WTC11 (cell line): ENCODE measurements at regions not wholly inside any gene's neighbourhood (a gene's known extent, or its start where the extent isn't known, plus 50 kb on each side); places are given as distances from the start of the nearest gene placed in this dataset.
A peak's percentile ranks its signal among the peaks of the same experiment; 100 is the strongest.

Experiments
- ATAC-seq: fragments of 200-7000 bp; cut with Tn5 transposase; 2 replicates; pipeline ENCODE4 v1.10.0; 2021; ENCODE audit warnings: mild to moderate bottlenecking, moderate library complexity
- CTCF ChIA-PET: fragments of 300-600 bp; sonication (Branson Sonifier 250); formaldehyde crosslinking; loops from one replicate; lab custom pipeline; 2021; ENCODE audit warnings: antibody characterized with exemption; lab: Charles Lee
- POLR2A ChIA-PET: fragments of 350-600 bp; sonication (Branson Sonifier 250); formaldehyde crosslinking; loops from one replicate; lab custom pipeline; 2021; ENCODE audit warnings: antibody characterized with exemption; lab: Charles Lee
- DNase-seq: peaks from one replicate; pipeline ENCODE4 v3.0.0; 2021; ENCODE audit warnings: low spot score
- H3K27ac Mint-ChIP-seq: 2 replicates; pipeline ENCODE4 v1.8.0; 2021; ENCODE audit warnings: mixed read lengths
- H3K27me3 Mint-ChIP-seq: 2 replicates; pipeline ENCODE4 v1.8.0; 2021; ENCODE audit warnings: low read depth, mild to moderate bottlenecking, moderate library complexity, mixed read lengths
- H3K36me3 Mint-ChIP-seq: 2 replicates; pipeline ENCODE4 v1.8.0; 2021; ENCODE audit warnings: mixed read lengths
- H3K4me1 Mint-ChIP-seq: 2 replicates; pipeline ENCODE4 v1.8.0; 2022; ENCODE audit warnings: mixed read lengths
- H3K4me3 Mint-ChIP-seq: 2 replicates; pipeline ENCODE4 v1.8.0; 2021; ENCODE audit warnings: mild to moderate bottlenecking, moderate library complexity, mixed read lengths
- H3K9me3 Mint-ChIP-seq: 2 replicates; pipeline ENCODE4 v1.8.0; 2021; ENCODE audit warnings: mixed read lengths
- AFF4 ChIP-seq: sonication (generic); formaldehyde crosslinking; IDR thresholded peaks from 2 replicates; pipeline ENCODE4 v1.8.1; 2023; ENCODE audit warnings: mild to moderate bottlenecking, missing genetic modification reagents, borderline replicate concordance
- CDX4 ChIP-seq: fragments of 250-450 bp; sonication (Bioruptor Pico); IDR thresholded peaks from 2 replicates; pipeline ENCODE4 v1.9.0; 2021; ENCODE audit warnings: moderate library complexity, mild to moderate bottlenecking, inconsistent platforms, borderline replicate concordance
- CREB1 ChIP-seq: sonication (generic); formaldehyde crosslinking; IDR thresholded peaks from 2 replicates; pipeline ENCODE4 v1.8.0; 2023; ENCODE audit warnings: mild to moderate bottlenecking, missing genetic modification reagents
- ELF4 ChIP-seq: sonication (generic); formaldehyde crosslinking; IDR thresholded peaks from 2 replicates; pipeline ENCODE4 v1.8.1; 2022; ENCODE audit warnings: low read depth, mild to moderate bottlenecking, moderate library complexity, missing genetic modification reagents
- ETV6 ChIP-seq: sonication (generic); formaldehyde crosslinking; IDR thresholded peaks from 2 replicates; pipeline ENCODE4 v1.8.1; 2022; ENCODE audit warnings: mild to moderate bottlenecking, missing genetic modification reagents
- IRF1 ChIP-seq: sonication (generic); formaldehyde crosslinking; IDR thresholded peaks from 2 replicates; pipeline ENCODE4 v1.8.0; 2023; ENCODE audit warnings: missing genetic modification reagents
- IRF2 ChIP-seq: sonication (generic); formaldehyde crosslinking; IDR thresholded peaks from 2 replicates; pipeline ENCODE4 v1.8.0; 2022; ENCODE audit warnings: low read depth, missing genetic modification reagents, borderline replicate concordance
- JUN ChIP-seq: sonication (generic); formaldehyde crosslinking; IDR thresholded peaks from 2 replicates; pipeline ENCODE4 v1.8.0; 2023; ENCODE audit warnings: mild to moderate bottlenecking, missing genetic modification reagents
- MXD4 ChIP-seq: fragments of 250-450 bp; sonication (Bioruptor Pico); IDR thresholded peaks from 2 replicates; pipeline ENCODE4 v1.8.0; 2021; ENCODE audit warnings: mild to moderate bottlenecking, moderate library complexity, borderline replicate concordance
- NFATC4 ChIP-seq: fragments of 250-450 bp; sonication (Bioruptor Pico); IDR thresholded peaks from 2 replicates; pipeline ENCODE4 v1.9.0; 2021; ENCODE audit warnings: mild to moderate bottlenecking
- PRDM15 ChIP-seq: sonication (generic); formaldehyde crosslinking; IDR thresholded peaks from 2 replicates; pipeline ENCODE4 v1.8.0; 2022; ENCODE audit warnings: missing genetic modification reagents
- SOX15 ChIP-seq: fragments of 250-450 bp; sonication (Bioruptor Pico); IDR thresholded peaks from 2 replicates; pipeline ENCODE4 v1.9.0; 2021; ENCODE audit warnings: mild to moderate bottlenecking
- TEAD4 ChIP-seq: sonication (generic); formaldehyde crosslinking; IDR thresholded peaks from 2 replicates; pipeline ENCODE4 v1.8.0; 2022; ENCODE audit warnings: mild to moderate bottlenecking, missing genetic modification reagents
- TP53 ChIP-seq: sonication (generic); formaldehyde crosslinking; IDR thresholded peaks from 2 replicates; pipeline ENCODE4 v1.8.1; 2023; ENCODE audit warnings: mild to moderate bottlenecking, missing genetic modification reagents
- ZNF512 ChIP-seq: sonication (generic); formaldehyde crosslinking; IDR thresholded peaks from 2 replicates; pipeline ENCODE4 v1.8.1; 2022; ENCODE audit warnings: missing genetic modification reagents, borderline replicate concordance
- ZNF671 ChIP-seq: fragments of 250-450 bp; sonication (Bioruptor Pico); IDR thresholded peaks from 2 replicates; pipeline ENCODE4 v1.8.0; 2021; ENCODE audit warnings: mild to moderate bottlenecking
- TF ChIP-seq, protein P1 (sequence below): sonication (generic); formaldehyde crosslinking; conservative IDR thresholded peaks from 2 replicates; pipeline ENCODE4 v1.8.1; 2022; ENCODE audit warnings: mild to moderate bottlenecking, missing genetic modification reagents
- TF ChIP-seq, protein P2 (sequence below): sonication (generic); formaldehyde crosslinking; IDR thresholded peaks from 2 replicates; pipeline ENCODE4 v1.8.1; 2023; ENCODE audit warnings: mild to moderate bottlenecking, missing genetic modification reagents, moderate library complexity
- TF ChIP-seq, protein P3 (sequence below): sonication (generic); formaldehyde crosslinking; IDR thresholded peaks from 2 replicates; pipeline ENCODE4 v1.8.1; 2023; ENCODE audit warnings: mild to moderate bottlenecking, missing genetic modification reagents, moderate library complexity
- TF ChIP-seq, protein P4 (sequence below): fragments of 200-600 bp; IDR thresholded peaks from 2 replicates; pipeline ENCODE4 v1.8.0; 2022; ENCODE audit warnings: antibody characterized with exemption

DNA sequence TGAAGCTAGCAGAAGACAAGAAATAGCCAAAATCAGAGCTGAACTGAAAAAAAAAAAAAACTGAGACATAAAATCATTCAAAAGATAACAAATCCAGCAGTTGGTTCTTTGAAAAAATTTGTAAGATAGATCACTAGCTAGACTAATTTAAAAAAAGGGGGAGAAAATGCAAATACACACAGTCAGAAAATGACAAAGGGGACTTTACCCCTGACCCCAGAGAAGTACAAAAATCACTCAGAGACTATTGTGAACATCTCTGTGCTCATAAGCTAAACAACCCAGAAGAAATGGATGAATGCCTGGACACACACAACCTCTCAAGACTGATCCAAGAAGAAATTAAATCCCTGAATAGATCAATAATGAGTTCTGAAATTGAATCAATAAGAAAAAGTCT, 914.3 kb upstream of the API5 start (continued):
- TF ChIP-seq, protein P1, sequence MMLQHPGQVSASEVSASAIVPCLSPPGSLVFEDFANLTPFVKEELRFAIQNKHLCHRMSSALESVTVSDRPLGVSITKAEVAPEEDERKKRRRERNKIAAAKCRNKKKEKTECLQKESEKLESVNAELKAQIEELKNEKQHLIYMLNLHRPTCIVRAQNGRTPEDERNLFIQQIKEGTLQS = no peak
- TF ChIP-seq ZNF512 (CRISPR knock-in tag) = no peak

- H3K9me3 Mint-ChIP-seq = no peaks in the 10 kb centered on the region
- H3K4me1 Mint-ChIP-seq = peaks cover 31% of the 10 kb centered on the region
- POLR2A ChIA-PET = no interaction called here
- no peak overlapping the region for H3K4me3 Mint-ChIP-seq
- H3K27ac Mint-ChIP-seq = peak overlapping the region; percentile 66
- DNase-seq = peak; percentile 93
- no peaks in the 10 kb centered on the region for H3K36me3 Mint-ChIP-seq
- H3K27me3 Mint-ChIP-seq = no peaks in the 10 kb centered on the region; the same call in 1 of the 2 replicates
- CTCF ChIA-PET = interaction anchor here (0.5 to 2.0 kb wide), 10 partner anchors 9 to 1968 kb away, joined by 3 to 7 read pairs (median 3); no protein-coding TSS in a partner anchor
- ATAC-seq = peak; percentile 99
- TF ChIP-seq, protein P2, sequence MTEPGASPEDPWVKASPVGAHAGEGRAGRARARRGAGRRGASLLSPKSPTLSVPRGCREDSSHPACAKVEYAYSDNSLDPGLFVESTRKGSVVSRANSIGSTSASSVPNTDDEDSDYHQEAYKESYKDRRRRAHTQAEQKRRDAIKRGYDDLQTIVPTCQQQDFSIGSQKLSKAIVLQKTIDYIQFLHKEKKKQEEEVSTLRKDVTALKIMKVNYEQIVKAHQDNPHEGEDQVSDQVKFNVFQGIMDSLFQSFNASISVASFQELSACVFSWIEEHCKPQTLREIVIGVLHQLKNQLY = no peak
- TF ChIP-seq MXD4 (CRISPR knock-in tag) (no peak), JUN (no peak), CDX4 (CRISPR knock-in tag) (no peak), SOX15 (CRISPR knock-in tag) (no peak), ZNF671 (CRISPR knock-in tag) (no peak), IRF1 (CRISPR knock-in tag) (no peak), ETV6 (CRISPR knock-in tag) (no peak), IRF2 (CRISPR knock-in tag) (no peak), ELF4 (CRISPR knock-in tag) (no peak), TP53 (CRISPR knock-in tag) (no peak), NFATC4 (CRISPR knock-in tag) (no peak), AFF4 (CRISPR knock-in tag) (no peak), TEAD4 (no peak), CREB1 (CRISPR knock-in tag) (0 out of 2 replicates have a peak, but pooled peaks have one; percentile 48), PRDM15 (no peak)
- TF ChIP-seq, protein P3, sequence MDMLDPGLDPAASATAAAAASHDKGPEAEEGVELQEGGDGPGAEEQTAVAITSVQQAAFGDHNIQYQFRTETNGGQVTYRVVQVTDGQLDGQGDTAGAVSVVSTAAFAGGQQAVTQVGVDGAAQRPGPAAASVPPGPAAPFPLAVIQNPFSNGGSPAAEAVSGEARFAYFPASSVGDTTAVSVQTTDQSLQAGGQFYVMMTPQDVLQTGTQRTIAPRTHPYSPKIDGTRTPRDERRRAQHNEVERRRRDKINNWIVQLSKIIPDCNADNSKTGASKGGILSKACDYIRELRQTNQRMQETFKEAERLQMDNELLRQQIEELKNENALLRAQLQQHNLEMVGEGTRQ (CRISPR knock-in tag) = no peak
- TF ChIP-seq, protein P4, sequence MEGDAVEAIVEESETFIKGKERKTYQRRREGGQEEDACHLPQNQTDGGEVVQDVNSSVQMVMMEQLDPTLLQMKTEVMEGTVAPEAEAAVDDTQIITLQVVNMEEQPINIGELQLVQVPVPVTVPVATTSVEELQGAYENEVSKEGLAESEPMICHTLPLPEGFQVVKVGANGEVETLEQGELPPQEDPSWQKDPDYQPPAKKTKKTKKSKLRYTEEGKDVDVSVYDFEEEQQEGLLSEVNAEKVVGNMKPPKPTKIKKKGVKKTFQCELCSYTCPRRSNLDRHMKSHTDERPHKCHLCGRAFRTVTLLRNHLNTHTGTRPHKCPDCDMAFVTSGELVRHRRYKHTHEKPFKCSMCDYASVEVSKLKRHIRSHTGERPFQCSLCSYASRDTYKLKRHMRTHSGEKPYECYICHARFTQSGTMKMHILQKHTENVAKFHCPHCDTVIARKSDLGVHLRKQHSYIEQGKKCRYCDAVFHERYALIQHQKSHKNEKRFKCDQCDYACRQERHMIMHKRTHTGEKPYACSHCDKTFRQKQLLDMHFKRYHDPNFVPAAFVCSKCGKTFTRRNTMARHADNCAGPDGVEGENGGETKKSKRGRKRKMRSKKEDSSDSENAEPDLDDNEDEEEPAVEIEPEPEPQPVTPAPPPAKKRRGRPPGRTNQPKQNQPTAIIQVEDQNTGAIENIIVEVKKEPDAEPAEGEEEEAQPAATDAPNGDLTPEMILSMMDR = peak; percentile 78
- TF ChIP-seq, protein P1 = no peak
These were observed 904.5 kb upstream of the API5 start for GRCh38 chr11:42407341-42407740.
